A549 (cell line): ENCODE measurements at regions not wholly inside any gene's neighbourhood (a gene's known extent, or its start where the extent isn't known, plus 50 kb on each side); places are given as distances from the start of the nearest gene placed in this dataset.

ENCODE experiments used
- CHD4 ChIP-seq: fragments of 200-600 bp; sonication (generic); IDR thresholded peaks from 2 replicates; pipeline ENCODE4 v1.6.1; 2016; ENCODE audit warnings: antibody characterized with exemption, mild to moderate bottlenecking, borderline replicate concordance
- CTCF ChIP-seq: fragments of >200 bp; sonication (Bioruptor Twin); formaldehyde crosslinking; IDR thresholded peaks from 3 replicates; pipeline ENCODE4 v1.5.1; 2016
- MAFK ChIP-seq: fragments of 450-650 bp; IDR thresholded peaks from 2 replicates; pipeline ENCODE4 v1.6.1; 2014; ENCODE audit not compliant: partially characterized antibody
- MAX ChIP-seq: IDR thresholded peaks from 2 replicates; pipeline ENCODE4 v1.6.1; 2012
- PHF8 ChIP-seq: fragments of 200-600 bp; sonication (generic); IDR thresholded peaks from 2 replicates; pipeline ENCODE4 v1.6.1; 2016; ENCODE audit warnings: low read depth, mild to moderate bottlenecking, antibody characterized with exemption, moderate library complexity, borderline replicate concordance

GRCh38 chr5:18967637-18968036, 1020.4 kb downstream of the CDH18 start:
- TF ChIP-seq MAFK (no peak), CTCF (no peak), PHF8 (no peak), CHD4 (no peak), MAX (no peak)
